DOHH2 (cell line): ENCODE measurements at regions not wholly inside any gene's neighbourhood (a gene's known extent, or its start where the extent isn't known, plus 50 kb on each side); places are given as distances from the start of the nearest gene placed in this dataset.

Experiments
- H3F3A ChIP-seq: fragments of 200-600 bp; sonication (generic), shearing (Covaris generic); 2 replicates; pipeline ENCODE4 v1.6.0; 2016; ENCODE audit warnings: antibody characterized with exemption, mild to moderate bottlenecking; ENCODE audit not compliant: control insufficient read depth, insufficient read depth
- H3K27ac ChIP-seq: fragments of 200-600 bp; sonication (generic); 2 replicates; pipeline ENCODE4 v1.5.1; 2014; ENCODE audit warnings: low read depth, mild to moderate bottlenecking, low read length, moderate library complexity
- H3K27me3 ChIP-seq: fragments of 200-600 bp; sonication (generic); 2 replicates; pipeline ENCODE4 v1.6.1; 2014; ENCODE audit warnings: mild to moderate bottlenecking, low read length, mixed read lengths; ENCODE audit not compliant: control insufficient read depth
- H3K36me3 ChIP-seq: fragments of 200-600 bp; sonication (generic); 2 replicates; pipeline ENCODE4 v1.6.1; 2014; ENCODE audit warnings: mild to moderate bottlenecking, low read length, moderate library complexity, mixed read lengths; ENCODE audit not compliant: control insufficient read depth
- H3K4me1 ChIP-seq: fragments of 200-600 bp; sonication (generic); 2 replicates; pipeline ENCODE4 v1.6.1; 2014; ENCODE audit warnings: mild to moderate bottlenecking, low read length, mixed read lengths; ENCODE audit not compliant: control insufficient read depth
- H3K4me2 ChIP-seq: fragments of 200-600 bp; sonication (generic); 2 replicates; pipeline ENCODE4 v1.6.0; 2014; ENCODE audit warnings: mild to moderate bottlenecking, low read length, moderate library complexity
- H3K4me3 ChIP-seq: fragments of 200-600 bp; sonication (generic); 2 replicates; pipeline ENCODE4 v1.5.1; 2014; ENCODE audit warnings: mild to moderate bottlenecking, low read length, mixed read lengths
- H3K79me2 ChIP-seq: fragments of 200-600 bp; sonication (generic); 2 replicates; pipeline ENCODE4 v1.6.1; 2014; ENCODE audit warnings: mild to moderate bottlenecking, low read length, mixed read lengths; ENCODE audit not compliant: control insufficient read depth
- H3K9me2 ChIP-seq: fragments of 200-600 bp; sonication (generic); replicated peaks from 2 replicates; pipeline ENCODE4 v1.6.1; 2014; ENCODE audit warnings: mild to moderate bottlenecking, low read length, mixed read lengths; ENCODE audit not compliant: control insufficient read depth
- H3K9me3 ChIP-seq: fragments of 200-600 bp; sonication (generic); 2 replicates; pipeline ENCODE4 v1.6.1; 2014; ENCODE audit warnings: antibody characterized with exemption, low read length, mixed read lengths; ENCODE audit not compliant: control insufficient read depth, insufficient read depth
- H4K20me1 ChIP-seq: fragments of 200-600 bp; sonication (generic); 2 replicates; pipeline ENCODE4 v1.6.0; 2014; ENCODE audit warnings: low read depth, mild to moderate bottlenecking, antibody characterized with exemption, low read length, moderate library complexity; ENCODE audit not compliant: control insufficient read depth, insufficient read depth
- EZH2phosphoT487 ChIP-seq: fragments of 200-600 bp; sonication (generic); IDR thresholded peaks from 2 replicates; pipeline ENCODE4 v1.6.1; 2017; ENCODE audit warnings: borderline replicate concordance, mild to moderate bottlenecking, antibody characterized with exemption, low read length, moderate library complexity, mixed read lengths
- TF ChIP-seq, protein P1 (sequence below): fragments of 200-600 bp; sonication (generic); IDR thresholded peaks from one replicate; pipeline ENCODE4 v1.5.1; 2014; ENCODE audit warnings: antibody characterized with exemption, mild to moderate bottlenecking, low read depth, low read length; ENCODE audit not compliant: poor library complexity, severe bottlenecking

DNA sequence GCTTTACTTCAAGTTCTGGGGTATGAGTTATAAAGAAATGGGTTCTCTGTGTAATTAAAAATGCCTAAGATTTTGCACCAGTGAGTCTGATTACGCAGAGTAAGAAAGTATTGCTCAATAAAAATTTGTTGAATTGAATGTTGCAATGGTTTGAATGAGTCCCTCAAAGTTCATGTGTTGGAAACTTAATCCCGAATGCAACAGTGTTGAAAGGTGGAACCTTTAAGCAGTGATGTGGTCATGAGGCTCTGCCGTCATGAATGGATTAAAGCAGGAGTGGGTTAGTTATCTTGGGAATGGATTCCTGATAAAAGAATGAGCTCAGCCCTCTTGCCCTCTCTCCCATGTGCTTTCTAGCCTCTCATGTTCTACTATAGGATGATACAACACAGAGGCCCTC, 52.6 kb upstream of the SESN3 start:
- no peaks in the 10 kb centered on the region for H3K9me2 ChIP-seq
- no peak overlapping the region for H3K4me3 ChIP-seq
- H3K79me2 ChIP-seq, result no peaks in the 10 kb centered on the region
- H4K20me1 ChIP-seq, result no peaks in the 10 kb centered on the region
- H3K36me3 ChIP-seq, result no peaks in the 10 kb centered on the region
- no peak overlapping the region for H3K27ac ChIP-seq
- TF ChIP-seq, protein P1, sequence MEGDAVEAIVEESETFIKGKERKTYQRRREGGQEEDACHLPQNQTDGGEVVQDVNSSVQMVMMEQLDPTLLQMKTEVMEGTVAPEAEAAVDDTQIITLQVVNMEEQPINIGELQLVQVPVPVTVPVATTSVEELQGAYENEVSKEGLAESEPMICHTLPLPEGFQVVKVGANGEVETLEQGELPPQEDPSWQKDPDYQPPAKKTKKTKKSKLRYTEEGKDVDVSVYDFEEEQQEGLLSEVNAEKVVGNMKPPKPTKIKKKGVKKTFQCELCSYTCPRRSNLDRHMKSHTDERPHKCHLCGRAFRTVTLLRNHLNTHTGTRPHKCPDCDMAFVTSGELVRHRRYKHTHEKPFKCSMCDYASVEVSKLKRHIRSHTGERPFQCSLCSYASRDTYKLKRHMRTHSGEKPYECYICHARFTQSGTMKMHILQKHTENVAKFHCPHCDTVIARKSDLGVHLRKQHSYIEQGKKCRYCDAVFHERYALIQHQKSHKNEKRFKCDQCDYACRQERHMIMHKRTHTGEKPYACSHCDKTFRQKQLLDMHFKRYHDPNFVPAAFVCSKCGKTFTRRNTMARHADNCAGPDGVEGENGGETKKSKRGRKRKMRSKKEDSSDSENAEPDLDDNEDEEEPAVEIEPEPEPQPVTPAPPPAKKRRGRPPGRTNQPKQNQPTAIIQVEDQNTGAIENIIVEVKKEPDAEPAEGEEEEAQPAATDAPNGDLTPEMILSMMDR, result no peak
- no peak for TF ChIP-seq EZH2phosphoT487
- H3K4me2 ChIP-seq, result no peak overlapping the region
- no peaks in the 10 kb centered on the region for H3K9me3 ChIP-seq
- no peaks in the 10 kb centered on the region for H3F3A ChIP-seq
- no peaks in the 10 kb centered on the region for H3K27me3 ChIP-seq
- peaks cover 17% of the 10 kb centered on the region for H3K4me1 ChIP-seq

DNA sequence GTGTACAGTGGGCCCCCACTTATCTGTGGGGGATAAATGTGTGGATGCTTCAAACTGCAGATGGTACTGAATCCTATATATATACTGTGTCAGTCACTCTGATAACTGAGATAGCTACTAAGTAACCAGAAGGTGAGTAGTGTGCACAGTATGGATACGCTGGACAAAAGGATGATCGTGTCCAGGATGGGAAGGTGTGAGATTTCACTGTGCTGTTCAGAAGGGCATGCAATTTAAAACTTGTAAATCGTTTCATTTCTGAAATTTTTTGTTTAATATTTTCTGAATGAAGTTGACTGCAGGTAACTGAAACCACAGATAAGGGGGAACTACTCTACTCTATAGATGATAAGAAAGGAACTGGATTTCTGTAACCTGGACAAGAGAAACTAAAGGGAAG, 52.1 kb upstream of the SESN3 start:
- no peak for TF ChIP-seq EZH2phosphoT487
- no peak overlapping the region for H3K27ac ChIP-seq
- H3K4me1 ChIP-seq, result peaks cover 17% of the 10 kb centered on the region
- H3K79me2 ChIP-seq, result no peaks in the 10 kb centered on the region
- H3K36me3 ChIP-seq, result no peaks in the 10 kb centered on the region
- H3K4me2 ChIP-seq, result no peak overlapping the region
- no peaks in the 10 kb centered on the region for H3F3A ChIP-seq
- no peaks in the 10 kb centered on the region for H3K9me2 ChIP-seq
- H3K4me3 ChIP-seq, result no peak overlapping the region
- no peaks in the 10 kb centered on the region for H3K27me3 ChIP-seq
- H3K9me3 ChIP-seq, result no peaks in the 10 kb centered on the region
- H4K20me1 ChIP-seq, result no peaks in the 10 kb centered on the region

DNA sequence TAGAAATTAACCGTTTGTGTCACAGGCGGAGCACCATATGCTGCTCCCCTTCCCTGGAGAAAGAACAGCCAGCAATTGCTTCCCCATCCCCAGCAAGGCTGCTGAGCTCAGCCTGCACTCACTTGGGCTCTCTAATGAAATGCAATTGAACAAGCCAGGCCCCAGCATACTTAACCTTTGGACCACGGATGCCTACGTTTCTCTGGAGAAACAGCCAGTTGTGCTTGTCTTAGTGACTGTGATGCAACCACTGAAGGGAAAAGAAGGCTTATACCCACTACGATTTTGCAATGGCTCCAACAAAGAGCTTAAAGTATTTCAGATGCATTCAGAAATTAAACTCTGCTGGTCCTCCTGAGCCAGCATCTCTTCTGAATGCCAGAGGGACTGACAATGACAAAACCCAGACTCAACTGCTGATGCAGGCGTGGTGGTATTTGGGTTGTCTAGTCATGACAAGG, 51.3 kb upstream of the SESN3 start:
- Histone ChIP-seq H3K4me2 (no peak overlapping the region), H4K20me1 (no peaks in the 10 kb centered on the region), H3K4me3 (no peak overlapping the region), H3K79me2 (no peaks in the 10 kb centered on the region), H3K27me3 (no peaks in the 10 kb centered on the region), H3F3A (no peaks in the 10 kb centered on the region), H3K4me1 (peaks cover 17% of the 10 kb centered on the region), H3K9me2 (no peaks in the 10 kb centered on the region), H3K9me3 (no peaks in the 10 kb centered on the region), H3K36me3 (no peaks in the 10 kb centered on the region), H3K27ac (no peak overlapping the region)
- TF ChIP-seq, protein P1, result no peak
- TF ChIP-seq EZH2phosphoT487, result no peak
